Activated naive CD8-positive, alpha-beta T cell treated with anti-CD3 and anti-CD28 coated beads, Interleukin-2, amount 10 ng/mL, durations not matched to agents 7 days and 5 days (primary cell): ENCODE measurements at regions not wholly inside any gene's neighbourhood (a gene's known extent, or its start where the extent isn't known, plus 50 kb on each side); places are given as distances from the start of the nearest gene placed in this dataset.
"Not testable (repeated sequence)": the region's sequence is repeated elsewhere in the genome, so short reads cannot be mapped to it uniquely, and the experiment has no call there.

Experiments
- ATAC-seq: fragments of 150-1000 bp; cut with Tn5 transposase; one replicate; pipeline ENCODE4 v1.10.0; 2021; ENCODE audit warnings: low read depth, moderate library complexity
- POLR2A ChIA-PET: fragments of 350-600 bp; sonication (Branson Sonifier 250); formaldehyde crosslinking; loops from one replicate; lab custom pipeline; 2021; ENCODE audit warnings: antibody characterized with exemption; lab: Charles Lee
- DNase-seq: peaks from one replicate; pipeline ENCODE4 v3.0.0; 2021
- H3K27ac Mint-ChIP-seq: one replicate; pipeline ENCODE4 v1.8.0; 2022; ENCODE audit warnings: mild to moderate bottlenecking, mixed read lengths
- H3K27me3 Mint-ChIP-seq: one replicate; pipeline ENCODE4 v1.8.0; 2022; ENCODE audit warnings: mild to moderate bottlenecking, moderate library complexity, mixed read lengths
- H3K36me3 Mint-ChIP-seq: one replicate; pipeline ENCODE4 v1.8.0; 2021; ENCODE audit warnings: mild to moderate bottlenecking, mixed read lengths
- H3K4me1 Mint-ChIP-seq: one replicate; pipeline ENCODE4 v1.8.0; 2021; ENCODE audit warnings: mixed read lengths
- H3K4me3 Mint-ChIP-seq: one replicate; pipeline ENCODE4 v1.8.0; 2022; ENCODE audit warnings: mild to moderate bottlenecking, moderate library complexity, mixed read lengths
- H3K9me3 Mint-ChIP-seq: one replicate; pipeline ENCODE4 v1.8.0; 2021; ENCODE audit warnings: mixed read lengths

- no peaks in the 10 kb centered on the region for H3K4me1 Mint-ChIP-seq
- peaks cover 56% of the 10 kb centered on the region for H3K27me3 Mint-ChIP-seq
- DNase-seq (no peak), ATAC-seq (no peak)
- no peaks in the 10 kb centered on the region for H3K9me3 Mint-ChIP-seq
- no peaks in the 10 kb centered on the region for H3K36me3 Mint-ChIP-seq
- H3K4me3 Mint-ChIP-seq: no peak overlapping the region
- no peak overlapping the region for H3K27ac Mint-ChIP-seq
- POLR2A ChIA-PET: no interaction called here
Observed at GRCh38 chr22:22369964-22370270, 125.3 kb downstream of the VPREB1 start.

DNA sequence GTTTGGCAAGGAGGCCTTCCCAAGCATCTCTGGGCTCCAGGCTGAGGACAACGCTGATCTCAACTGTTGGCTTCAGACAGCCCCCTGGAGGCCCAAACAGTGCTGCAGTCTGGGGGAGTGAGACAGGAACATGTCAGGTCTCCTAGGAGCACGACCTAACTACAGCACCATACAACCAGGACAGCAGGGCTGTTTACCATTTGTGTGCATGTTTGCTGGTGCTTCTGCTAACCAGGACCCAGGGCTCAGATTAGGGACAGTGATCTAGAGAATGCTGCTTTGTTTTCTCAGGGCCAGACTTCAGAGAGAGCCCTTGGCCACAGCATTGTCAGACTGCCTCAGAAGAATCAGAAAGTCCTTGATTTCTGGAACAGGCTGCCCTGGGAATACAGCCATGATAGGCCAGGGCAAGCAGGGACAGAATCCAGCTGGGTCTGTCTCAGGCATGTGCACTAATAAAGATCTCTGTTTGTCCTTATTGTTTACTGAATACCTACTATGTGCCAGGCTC lies 126.5 kb downstream of the VPREB1 start:
- Mint-ChIP-seq H3K4me1 (no peaks in the 10 kb centered on the region), H3K9me3 (no peaks in the 10 kb centered on the region), H3K36me3 (no peaks in the 10 kb centered on the region), H3K27ac (no peak overlapping the region), H3K27me3 (peaks cover 51% of the 10 kb centered on the region), H3K4me3 (no peak overlapping the region)
- DNase-seq (no peak), ATAC-seq (no peak)
- POLR2A ChIA-PET: no interaction called here

GRCh38 chr22:22372086-22372485 lies 127.5 kb downstream of the VPREB1 start:
- Mint-ChIP-seq H3K4me1 (no peaks in the 10 kb centered on the region), H3K36me3 (no peaks in the 10 kb centered on the region), H3K4me3 (no peak overlapping the region), H3K9me3 (no peaks in the 10 kb centered on the region), H3K27me3 (peaks cover 47% of the 10 kb centered on the region), H3K27ac (no peak overlapping the region)
- DNase-seq (no peak), ATAC-seq (no peak)
- POLR2A ChIA-PET: no interaction called here

DNA sequence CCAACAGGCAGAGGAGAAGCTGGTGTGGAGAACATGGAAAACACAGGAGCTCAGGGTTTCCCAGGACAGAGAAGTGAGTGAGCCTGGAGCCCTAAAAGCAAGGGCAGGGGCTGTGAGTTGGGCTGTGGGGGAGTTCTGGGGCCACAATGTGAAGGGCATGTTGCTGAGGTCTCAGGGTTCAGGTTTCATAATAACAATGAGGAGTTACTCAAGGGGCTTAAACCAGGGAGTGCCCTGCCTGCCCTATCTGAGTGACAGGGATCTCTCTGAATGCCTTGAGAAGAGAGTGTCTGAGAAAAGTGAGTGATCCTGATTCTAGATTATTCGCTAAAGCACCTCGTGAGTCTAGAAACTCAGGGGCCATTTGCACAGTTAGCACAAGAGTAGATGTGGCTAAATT lies 129.6 kb downstream of the VPREB1 start:
- POLR2A ChIA-PET: no interaction called here
- DNase-seq (no peak), ATAC-seq (no peak)
- H3K27ac Mint-ChIP-seq: no peak overlapping the region
- H3K27me3 Mint-ChIP-seq: peaks cover 41% of the 10 kb centered on the region
- no peaks in the 10 kb centered on the region for H3K4me1 Mint-ChIP-seq
- H3K9me3 Mint-ChIP-seq: no peaks in the 10 kb centered on the region
- H3K36me3 Mint-ChIP-seq: no peaks in the 10 kb centered on the region
- H3K4me3 Mint-ChIP-seq: no peak overlapping the region

DNA sequence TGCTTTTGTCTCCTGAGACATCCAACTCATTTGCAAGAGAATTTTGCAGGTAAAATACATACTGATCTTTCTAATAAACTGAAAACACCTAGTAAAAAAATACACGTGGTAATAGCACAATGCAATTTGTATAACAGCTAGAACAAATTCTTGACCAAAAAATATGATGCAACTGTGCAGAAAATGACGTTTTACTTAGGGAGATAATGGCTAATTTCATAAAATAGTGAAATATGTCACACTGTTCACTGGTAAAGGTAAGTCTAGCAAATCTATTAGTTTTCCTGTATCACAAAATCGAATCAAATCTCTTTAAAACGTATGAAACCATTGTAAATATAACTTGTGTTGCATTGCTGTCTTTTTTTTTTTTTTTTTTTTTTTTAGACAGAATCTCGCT lies 130.0 kb downstream of the VPREB1 start:
- ATAC-seq: no peak
- POLR2A ChIA-PET: no interaction called here
- H3K4me1 Mint-ChIP-seq: no peaks in the 10 kb centered on the region
- peaks cover 40% of the 10 kb centered on the region for H3K27me3 Mint-ChIP-seq
- H3K27ac Mint-ChIP-seq: no peak overlapping the region
- no peaks in the 10 kb centered on the region for H3K9me3 Mint-ChIP-seq
- no peaks in the 10 kb centered on the region for H3K36me3 Mint-ChIP-seq
- H3K4me3 Mint-ChIP-seq: no peak overlapping the region
- DNase-seq: no peak

- DNase-seq: no peak
- H3K27me3 Mint-ChIP-seq: peaks cover 39% of the 10 kb centered on the region
- POLR2A ChIA-PET: no interaction called here
- H3K4me1 Mint-ChIP-seq: no peaks in the 10 kb centered on the region
- no peaks in the 10 kb centered on the region for H3K9me3 Mint-ChIP-seq
- no peaks in the 10 kb centered on the region for H3K36me3 Mint-ChIP-seq
- H3K4me3 Mint-ChIP-seq: no peak overlapping the region
- ATAC-seq: no peak
- H3K27ac Mint-ChIP-seq: no peak overlapping the region
Observed at GRCh38 chr22:22375576-22376351, 131.2 kb downstream of the VPREB1 start.

- Mint-ChIP-seq H3K36me3 (no peaks in the 10 kb centered on the region), H3K9me3 (no peaks in the 10 kb centered on the region), H3K4me3 (no peak overlapping the region), H3K4me1 (no peaks in the 10 kb centered on the region), H3K27ac (no peak overlapping the region), H3K27me3 (peaks cover 34% of the 10 kb centered on the region)
- POLR2A ChIA-PET: no interaction called here
- no peak for ATAC-seq
- DNase-seq: no peak
Observed at GRCh38 chr22:22376352-22376706, 131.7 kb downstream of the VPREB1 start.

DNA sequence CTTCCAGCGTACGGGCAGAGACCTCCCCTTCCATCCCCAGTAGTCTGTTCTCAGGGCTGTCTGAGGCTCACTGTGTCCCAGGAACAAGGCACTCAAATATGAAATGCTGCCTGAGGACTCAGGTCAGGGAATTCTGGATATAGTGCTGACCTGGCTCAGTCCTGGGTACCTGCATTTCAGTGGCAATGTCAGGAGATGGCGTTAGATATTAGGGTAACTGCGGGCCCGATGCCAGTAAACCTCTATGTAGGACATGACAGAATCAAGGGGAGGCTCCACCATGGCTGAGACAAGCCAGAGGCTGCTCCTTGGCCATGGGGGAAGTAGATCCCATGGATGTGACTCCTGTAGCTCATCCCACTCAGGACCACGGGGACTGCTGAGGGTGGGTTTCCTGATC lies 131.7 kb downstream of the ZNF280B start:
- H3K9me3 Mint-ChIP-seq, H3K4me1 Mint-ChIP-seq, DNase-seq, H3K4me3 Mint-ChIP-seq, POLR2A ChIA-PET, H3K27ac Mint-ChIP-seq, ATAC-seq, H3K36me3 Mint-ChIP-seq: not testable (repeated sequence)
- peaks cover 31% of the 10 kb centered on the region for H3K27me3 Mint-ChIP-seq

DNA sequence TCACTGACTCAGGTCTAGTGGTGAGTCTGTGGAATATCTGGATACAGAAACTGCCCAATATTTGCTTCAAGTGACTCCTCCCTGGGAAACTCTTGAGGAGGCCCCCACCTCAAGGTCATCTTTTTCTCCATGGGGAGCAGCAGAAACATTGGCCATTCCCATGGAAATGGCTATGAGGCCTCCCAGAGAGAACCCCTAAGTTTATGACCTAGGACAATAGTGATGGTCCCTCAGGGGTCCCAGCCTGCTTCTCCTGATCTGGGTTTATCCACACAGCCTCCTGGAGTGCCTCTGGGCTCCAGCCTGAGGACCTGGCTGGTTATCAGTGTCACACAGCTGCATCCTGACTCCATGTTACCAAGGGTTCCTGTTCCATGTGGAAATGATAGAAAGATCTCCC lies 131.2 kb downstream of the ZNF280B start:
- H3K4me3 Mint-ChIP-seq: no peak overlapping the region
- POLR2A ChIA-PET: no interaction called here
- no peaks in the 10 kb centered on the region for H3K9me3 Mint-ChIP-seq
- no peaks in the 10 kb centered on the region for H3K4me1 Mint-ChIP-seq
- peaks cover 31% of the 10 kb centered on the region for H3K27me3 Mint-ChIP-seq
- ATAC-seq: no peak
- no peak for DNase-seq
- H3K27ac Mint-ChIP-seq: no peak overlapping the region
- no peaks in the 10 kb centered on the region for H3K36me3 Mint-ChIP-seq

- H3K4me3 Mint-ChIP-seq: no peak overlapping the region
- no peak for ATAC-seq
- no peaks in the 10 kb centered on the region for H3K9me3 Mint-ChIP-seq
- H3K4me1 Mint-ChIP-seq: no peaks in the 10 kb centered on the region
- H3K36me3 Mint-ChIP-seq: no peaks in the 10 kb centered on the region
- H3K27ac Mint-ChIP-seq: no peak overlapping the region
- DNase-seq: no peak
- H3K27me3 Mint-ChIP-seq: peaks cover 32% of the 10 kb centered on the region
- POLR2A ChIA-PET: no interaction called here
Observed at GRCh38 chr22:22378446-22379415, 129.8 kb downstream of the ZNF280B start.

GRCh38 chr22:22380098-22381030 lies 128.2 kb downstream of the ZNF280B start:
- DNase-seq (no peak), ATAC-seq (no peak)
- POLR2A ChIA-PET: no interaction called here
- Mint-ChIP-seq H3K4me1 (no peaks in the 10 kb centered on the region), H3K9me3 (no peaks in the 10 kb centered on the region), H3K27me3 (peaks cover 28% of the 10 kb centered on the region), H3K4me3 (no peak overlapping the region), H3K27ac (no peak overlapping the region), H3K36me3 (no peaks in the 10 kb centered on the region)

DNA sequence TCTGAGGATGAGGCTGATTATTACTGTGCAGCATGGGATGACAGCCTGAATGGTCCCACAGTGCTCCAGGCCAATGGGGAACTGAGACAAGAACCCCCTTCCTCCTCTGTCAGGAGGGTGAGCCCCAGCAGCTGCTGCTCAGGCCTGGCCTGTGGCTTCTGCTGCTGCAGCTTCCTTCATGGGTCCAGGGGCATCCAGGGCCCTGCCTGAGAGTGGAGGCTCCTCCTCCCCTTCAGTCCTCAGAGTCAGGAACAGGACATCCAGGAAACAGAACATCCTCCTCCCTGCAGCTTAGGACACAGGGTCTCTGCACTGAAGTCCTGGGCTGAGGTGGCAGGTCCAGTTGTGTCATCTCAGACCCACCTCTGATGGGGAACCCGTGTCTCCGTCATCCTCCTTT lies 127.2 kb downstream of the ZNF280B start:
- H3K9me3 Mint-ChIP-seq, POLR2A ChIA-PET, H3K36me3 Mint-ChIP-seq, H3K4me3 Mint-ChIP-seq, H3K27ac Mint-ChIP-seq, ATAC-seq, H3K4me1 Mint-ChIP-seq, DNase-seq: not testable (repeated sequence)
- peaks cover 30% of the 10 kb centered on the region for H3K27me3 Mint-ChIP-seq

DNA sequence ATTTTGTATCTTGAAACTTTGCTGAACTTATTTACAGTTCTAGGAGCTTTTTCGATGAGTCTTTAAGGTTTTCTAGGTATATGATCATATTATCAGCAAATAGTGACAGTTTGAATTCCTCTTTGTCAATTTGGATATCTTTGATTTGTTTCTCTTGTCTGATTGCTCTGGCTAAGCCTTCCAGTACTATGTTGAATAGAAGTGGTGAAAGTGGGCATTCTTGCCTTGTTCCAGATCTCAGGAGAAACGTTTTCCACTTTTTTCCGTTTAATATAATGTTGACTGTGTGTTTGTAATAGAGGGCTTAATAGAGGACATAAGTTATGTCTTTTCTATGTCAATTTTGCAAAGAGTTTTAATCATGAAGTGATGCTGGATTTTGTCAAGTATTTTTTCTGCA lies 124.3 kb downstream of the ZNF280B start:
- DNase-seq (no peak), ATAC-seq (no peak)
- Mint-ChIP-seq H3K27ac (no peak overlapping the region), H3K36me3 (no peaks in the 10 kb centered on the region), H3K4me1 (no peaks in the 10 kb centered on the region), H3K4me3 (no peak overlapping the region), H3K27me3 (peaks cover 30% of the 10 kb centered on the region), H3K9me3 (no peaks in the 10 kb centered on the region)
- POLR2A ChIA-PET: no interaction called here
